A673 (cell line): ENCODE measurements at regions not wholly inside any gene's neighbourhood (a gene's known extent, or its start where the extent isn't known, plus 50 kb on each side); places are given as distances from the start of the nearest gene placed in this dataset.

Source experiments
- BruUV-seq: library from RNA; stranded (reverse); fragments of 400-500 nt; replicated peaks from 2 replicates; lab custom pipeline; 2021; lab: Mats Ljungman, UMichigan
- CTCF ChIA-PET: fragments of 300-600 bp; sonication (Branson Sonifier 250); formaldehyde crosslinking; loops from one replicate; lab custom pipeline; 2022; ENCODE audit warnings: antibody characterized with exemption; lab: Charles Lee
- POLR2A ChIA-PET: fragments of 300-600 bp; sonication (Branson Sonifier 250); formaldehyde crosslinking; loops from one replicate; lab custom pipeline; 2022; ENCODE audit warnings: antibody characterized with exemption; ENCODE audit not compliant: low non-redundant PET; lab: Charles Lee
- DNase-seq: peaks from one replicate; pipeline ENCODE4 v3.0.0-alpha.2; 2015; ENCODE audit warnings: low spot score
- H3K27ac ChIP-seq: fragments of 200-600 bp; sonication (generic); 2 replicates; pipeline ENCODE4 v1.5.1; 2016; ENCODE audit warnings: mixed run types, low read depth, mild to moderate bottlenecking, mixed read lengths, antibody characterized with exemption, low read length; ENCODE audit not compliant: poor library complexity, severe bottlenecking
- H3K27me3 ChIP-seq: fragments of 200-600 bp; sonication (generic); replicated peaks from 2 replicates; pipeline ENCODE4 v1.6.1; 2017; ENCODE audit warnings: mixed run types, low read depth, mild to moderate bottlenecking, mixed read lengths, antibody characterized with exemption, low read length; ENCODE audit not compliant: insufficient read depth, poor library complexity
- H3K36me3 ChIP-seq: fragments of 200-600 bp; sonication (generic); 2 replicates; pipeline ENCODE4 v1.6.1; 2016; ENCODE audit warnings: mixed run types, mild to moderate bottlenecking, mixed read lengths, antibody characterized with exemption, low read length; ENCODE audit not compliant: insufficient read depth, poor library complexity, severe bottlenecking
- H3K4me1 ChIP-seq: fragments of 200-600 bp; sonication (generic); 2 replicates; pipeline ENCODE4 v1.6.1; 2017; ENCODE audit warnings: mixed run types, mild to moderate bottlenecking, mixed read lengths, antibody characterized with exemption, low read length; ENCODE audit not compliant: insufficient read depth, poor library complexity, severe bottlenecking
- H3K4me3 ChIP-seq: fragments of 200-600 bp; sonication (generic); 2 replicates; pipeline ENCODE4 v1.5.1; 2016; ENCODE audit warnings: low read depth, mixed run types, mild to moderate bottlenecking, mixed read lengths, low read length; ENCODE audit not compliant: poor library complexity, severe bottlenecking
- H3K9me3 ChIP-seq: fragments of 200-600 bp; sonication (generic); 2 replicates; pipeline ENCODE4 v1.6.1; 2016; ENCODE audit warnings: mixed run types, low read depth, mild to moderate bottlenecking, mixed read lengths, antibody characterized with exemption, low read length; ENCODE audit not compliant: poor library complexity, severe bottlenecking
- CTCF ChIP-seq: fragments of 300-800, 200-600 bp; sonication (generic); conservative IDR thresholded peaks from 2 replicates; pipeline ENCODE4 v1.5.1; 2017; ENCODE audit warnings: low read depth, mild to moderate bottlenecking, antibody characterized with exemption, low read length, moderate library complexity, mixed read lengths
- EZH2 ChIP-seq: fragments of 200-600 bp; sonication (generic); IDR thresholded peaks from 2 replicates; pipeline ENCODE4 v1.6.1; 2017; ENCODE audit warnings: borderline replicate concordance, low read depth, mild to moderate bottlenecking, mixed read lengths, antibody characterized with exemption, low read length; ENCODE audit not compliant: poor library complexity, severe bottlenecking
- intact Hi-C: fragments of 100-400 bp; cut with micrococcal nuclease; formaldehyde crosslinking; loops from one replicate; pipeline ENCODE4 v1.10.0; 2022; ENCODE audit not compliant: unreplicated experiment

GRCh38 chr6:44006123-44006871, 121.0 kb downstream of the MRPL14 start:
- DNase-seq: no peak
- no TSS peak for BruUV-seq
- H3K4me3 ChIP-seq: no peak overlapping the region
- H3K4me1 ChIP-seq: peaks cover 67% of the 10 kb centered on the region
- no peaks in the 10 kb centered on the region for H3K27me3 ChIP-seq
- H3K36me3 ChIP-seq: no peaks in the 10 kb centered on the region
- intact Hi-C loops: no loop called here
- CTCF ChIA-PET: interaction anchor here (1.5 kb wide), 1 partner anchor 232 kb away, joined by 3 read pairs; no protein-coding TSS in a partner anchor
- H3K9me3 ChIP-seq: no peaks in the 10 kb centered on the region
- POLR2A ChIA-PET: no interaction called here
- TF ChIP-seq EZH2: no peak
- TF ChIP-seq CTCF: no peak
- H3K27ac ChIP-seq: peak overlapping the region; percentile 92

- CTCF ChIA-PET: interaction anchor here (0.6 to 1.5 kb wide), 3 partner anchors 73 to 236 kb away, joined by 3 to 5 read pairs (median 5); no protein-coding TSS in a partner anchor
- H3K4me3 ChIP-seq: no peak overlapping the region
- intact Hi-C loops: loop anchor here (1.0 to 2.0 kb wide), 2 partner anchors 68 to 339 kb away; no protein-coding TSS in a partner anchor
- peaks cover 75% of the 10 kb centered on the region for H3K4me1 ChIP-seq
- H3K27me3 ChIP-seq: no peaks in the 10 kb centered on the region
- no peaks in the 10 kb centered on the region for H3K9me3 ChIP-seq
- POLR2A ChIA-PET: no interaction called here
- TF ChIP-seq CTCF: no peak
- TF ChIP-seq EZH2: no peak
- no TSS peak for BruUV-seq
- peak overlapping the region; percentile 92 for H3K27ac ChIP-seq
- no peaks in the 10 kb centered on the region for H3K36me3 ChIP-seq
- no peak for DNase-seq
These were observed 121.7 kb downstream of the MRPL14 start for GRCh38 chr6:44005507-44005903.

GRCh38 chr6:44004625-44005506, 122.4 kb downstream of the MRPL14 start:
- CTCF ChIA-PET: interaction anchor here (0.6 to 1.5 kb wide), 4 partner anchors 16 to 235 kb away, joined by 3 to 7 read pairs (median 5); no protein-coding TSS in a partner anchor

More at GRCh38 chr6:44004625-44005506, 122.4 kb downstream of the MRPL14 start:
- no peaks in the 10 kb centered on the region for H3K27me3 ChIP-seq
- no peak for TF ChIP-seq EZH2
- peak; percentile 61 for TF ChIP-seq CTCF
- H3K9me3 ChIP-seq: no peaks in the 10 kb centered on the region
- no peak overlapping the region for H3K4me3 ChIP-seq
- H3K27ac ChIP-seq: peak overlapping the region; percentile 92
- POLR2A ChIA-PET: no interaction called here
- BruUV-seq: no TSS peak
- DNase-seq: peak; percentile 96
- H3K36me3 ChIP-seq: no peaks in the 10 kb centered on the region
- intact Hi-C loops: loop anchor here (1.0 to 5.0 kb wide), 3 partner anchors 68 to 338 kb away; no protein-coding TSS in a partner anchor
- peaks cover 82% of the 10 kb centered on the region for H3K4me1 ChIP-seq
